Fibroblast of pulmonary artery (primary cell): ENCODE measurements at regions not wholly inside any gene's neighbourhood (a gene's known extent, or its start where the extent isn't known, plus 50 kb on each side); places are given as distances from the start of the nearest gene placed in this dataset.

Experiments
- DNase-seq: peaks from one replicate; pipeline ENCODE4 v3.0.0-alpha.2; 2010; ENCODE audit warnings: low read depth
- H3K4me3 ChIP-seq: replicated peaks from 2 replicates; pipeline ENCODE4 v1.5.1; 2011; ENCODE audit warnings: low read depth, mild to moderate bottlenecking, control low read depth, low read length, moderate library complexity
- CTCF ChIP-seq: IDR thresholded peaks from 2 replicates; pipeline ENCODE4 v1.5.1; 2011; ENCODE audit warnings: mild to moderate bottlenecking, control low read depth, low read length, inconsistent platforms; ENCODE audit errors: missing control alignments

GRCh38 chr3:124532071-124532470 is 198.2 kb upstream of the UMPS start:
- no peak for TF ChIP-seq CTCF
- H3K4me3 ChIP-seq: no peak overlapping the region
- DNase-seq: no peak

- H3K4me3 ChIP-seq: no peak overlapping the region
- no peak for DNase-seq
- TF ChIP-seq CTCF: no peak
These were observed 194.9 kb upstream of the UMPS start for GRCh38 chr3:124535306-124535705.

- no peak for DNase-seq
- TF ChIP-seq CTCF: no peak
- H3K4me3 ChIP-seq: no peak overlapping the region
These were observed 189.6 kb upstream of the UMPS start for GRCh38 chr3:124540550-124541211.

GRCh38 chr3:124542214-124542869 is 187.9 kb upstream of the UMPS start:
- H3K4me3 ChIP-seq: no peak overlapping the region
- TF ChIP-seq CTCF: no peak
- DNase-seq: no peak

- no peak for TF ChIP-seq CTCF
- no peak overlapping the region for H3K4me3 ChIP-seq
- DNase-seq: no peak
These were observed 184.4 kb upstream of the UMPS start for GRCh38 chr3:124545891-124546290.

- no peak overlapping the region for H3K4me3 ChIP-seq
- DNase-seq: no peak
- no peak for TF ChIP-seq CTCF
These were observed 178.0 kb upstream of the UMPS start for GRCh38 chr3:124552224-124552623.

GRCh38 chr3:124553178-124553577 is 177.1 kb upstream of the UMPS start:
- no peak for TF ChIP-seq CTCF
- DNase-seq: no peak
- H3K4me3 ChIP-seq: no peak overlapping the region
